ENCODE measurements at regions not wholly inside any gene's neighbourhood (a gene's known extent, or its start where the extent isn't known, plus 50 kb on each side); places are given as distances from the start of the nearest gene placed in this dataset.
"Not testable (repeated sequence)": the region's sequence is repeated elsewhere in the genome, so short reads cannot be mapped to it uniquely, and the experiment has no call there.

DNA sequence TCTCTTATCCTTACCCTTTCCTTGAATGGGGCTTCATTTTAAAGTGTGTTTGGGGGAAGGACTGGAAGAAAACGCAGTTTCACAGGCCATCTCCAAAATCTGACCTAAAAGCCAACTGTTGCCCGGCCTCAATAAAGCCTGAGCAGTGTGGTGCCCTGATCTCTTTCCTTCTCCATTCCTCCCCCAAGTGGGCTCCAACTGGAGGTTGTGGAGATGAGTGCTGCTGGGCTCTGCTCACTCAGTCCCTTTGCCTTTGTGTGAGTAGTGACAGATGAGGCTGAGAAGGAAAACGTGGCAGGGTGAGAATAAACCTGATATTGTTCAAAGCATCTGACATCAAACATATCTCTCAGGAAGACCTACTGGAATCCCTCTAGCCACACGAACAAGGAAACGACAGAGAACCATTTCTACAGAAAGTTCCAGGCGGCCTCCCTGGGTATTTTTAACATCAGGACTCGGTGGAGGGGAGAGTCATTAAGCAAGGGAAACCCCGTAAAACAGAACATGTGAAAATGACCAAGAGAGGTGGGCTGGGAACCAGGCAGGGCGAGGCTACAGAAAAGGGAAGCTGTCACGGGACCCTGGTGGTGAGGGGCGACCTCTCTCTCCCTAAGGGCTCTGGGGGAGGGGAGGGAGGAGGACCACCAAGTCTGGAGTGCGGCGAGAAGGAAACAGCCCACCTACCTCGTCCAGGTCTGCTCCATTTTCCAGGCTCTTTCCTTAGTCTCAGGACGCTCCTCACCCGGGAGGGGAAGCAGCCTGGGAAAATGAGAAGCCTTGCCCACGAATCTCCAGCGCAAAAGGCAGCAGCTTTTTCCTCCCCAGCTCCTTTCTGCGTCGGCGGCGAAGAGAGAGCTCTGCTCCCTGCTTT, 59.1 kb upstream of the NBPF26 start:
- DNase-seq = not testable (repeated sequence)

DNA sequence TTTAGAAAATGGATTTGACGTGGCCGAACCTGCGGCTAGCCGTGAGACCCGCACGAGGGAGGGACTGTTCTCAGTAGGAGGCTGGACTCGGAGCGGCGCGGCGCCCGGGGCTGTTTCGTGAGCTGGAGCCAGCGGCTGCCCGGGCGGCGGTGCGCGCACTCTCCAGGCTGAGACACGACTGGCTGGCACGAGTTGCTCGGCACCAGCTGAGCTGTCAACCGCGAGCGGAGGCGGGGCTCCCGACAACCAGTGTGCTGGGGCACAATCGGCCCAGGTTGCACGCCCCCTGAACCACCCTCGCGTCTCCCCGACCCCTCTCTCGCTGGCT, 58.5 kb upstream of the NBPF26 start:
- not testable (repeated sequence) for DNase-seq

DNA sequence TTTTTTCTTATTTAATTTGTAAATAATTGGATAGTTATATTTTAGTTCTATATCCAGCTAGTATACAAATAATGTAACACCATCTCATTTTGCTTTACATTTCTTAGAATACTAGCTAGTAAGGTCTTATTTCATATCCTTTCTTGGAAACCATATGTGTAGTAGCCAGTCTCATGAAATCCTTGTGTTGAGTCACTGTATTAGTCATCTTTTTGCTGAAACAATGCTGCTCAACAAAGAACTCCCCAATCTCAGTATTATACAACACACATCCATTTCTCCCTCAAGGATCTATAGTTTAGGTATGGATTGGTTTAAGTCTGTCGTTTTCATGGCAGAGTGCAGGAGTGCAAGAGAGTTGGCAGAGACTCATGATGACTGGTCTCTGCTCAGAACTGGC, 55.6 kb upstream of the NBPF26 start:
- not testable (repeated sequence) for DNase-seq
